ENCODE measurements at regions not wholly inside any gene's neighbourhood (a gene's known extent, or its start where the extent isn't known, plus 50 kb on each side); places are given as distances from the start of the nearest gene placed in this dataset.

DNA sequence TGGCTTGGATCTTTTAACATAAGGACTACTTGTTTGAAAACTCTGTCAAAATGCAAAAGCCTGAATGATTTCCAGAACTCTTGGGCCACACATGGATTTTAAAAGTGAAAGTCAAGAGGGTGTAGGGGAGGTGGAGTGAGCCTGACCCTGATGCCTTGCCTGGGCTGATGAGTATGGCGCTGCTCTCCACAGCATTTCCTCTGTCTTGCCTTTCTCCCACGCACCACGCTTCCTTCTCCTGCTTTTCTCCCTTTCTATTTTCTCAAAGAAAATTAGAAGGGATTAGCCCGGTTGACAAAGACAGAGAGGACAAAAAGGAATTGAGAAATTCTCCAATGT, 207.0 kb upstream of the CCDC68 start:
- no peak for DNase-seq (ENCODE audit: low spot score)

DNA sequence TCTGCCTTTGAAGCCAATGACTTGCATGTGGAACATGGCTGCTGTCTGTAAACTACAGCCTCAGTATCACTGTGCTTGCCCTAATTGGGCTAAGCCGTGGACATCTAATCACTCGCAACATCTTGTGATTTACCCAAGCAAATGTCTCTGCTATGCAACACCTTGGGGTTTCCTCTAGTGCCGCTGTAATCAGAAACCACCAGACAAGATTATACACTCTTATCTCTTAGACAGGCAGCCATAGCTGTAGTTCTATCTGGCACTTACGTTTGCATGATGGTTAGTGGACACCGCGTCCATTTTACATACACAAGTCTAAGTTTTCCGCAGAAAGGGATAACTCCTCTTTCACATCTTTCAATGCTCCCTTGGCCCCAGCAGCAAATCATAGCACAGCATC, 204.3 kb upstream of the CCDC68 start:
- no peak for DNase-seq (ENCODE audit: low spot score)

DNA sequence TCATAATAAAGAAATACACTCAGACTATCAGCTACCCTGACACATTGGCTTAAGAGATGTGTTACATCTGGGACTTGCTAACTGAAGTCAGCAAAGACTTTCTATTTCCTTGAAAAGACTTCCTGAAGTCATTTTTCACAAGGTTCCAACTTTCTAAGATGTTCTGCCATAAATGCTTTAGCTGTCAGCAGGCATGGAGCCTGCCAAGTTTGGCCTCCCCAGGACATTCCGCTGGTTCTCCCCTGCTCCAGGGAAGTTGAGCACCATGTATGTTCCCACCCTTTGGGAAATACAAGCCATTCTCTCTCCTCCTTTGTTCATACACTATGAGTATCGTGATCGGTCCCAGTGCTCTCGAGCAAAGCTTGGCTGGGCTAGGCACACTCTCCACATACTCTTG, 202.7 kb upstream of the CCDC68 start:
- no peak for DNase-seq (ENCODE audit: low spot score)

DNA sequence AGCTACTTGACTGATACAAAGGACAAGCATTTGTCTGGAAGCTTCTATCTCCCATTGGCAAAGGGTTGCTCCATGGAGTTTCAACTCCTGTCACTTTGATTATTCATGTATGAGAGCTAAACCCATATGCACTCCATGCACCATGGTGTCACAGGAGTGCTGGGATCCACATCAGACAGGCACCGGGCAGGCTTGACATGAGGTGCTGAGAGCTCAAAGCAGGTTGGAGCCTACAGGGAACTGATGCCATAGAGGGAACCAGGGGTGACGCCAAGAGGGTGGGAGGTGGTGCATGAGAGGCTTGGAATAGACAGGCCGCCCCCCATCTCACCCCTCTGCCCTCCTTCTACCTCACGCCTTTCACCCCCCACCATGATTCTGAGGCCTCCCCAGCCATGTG, 199.8 kb upstream of the CCDC68 start:
- DNase-seq (ENCODE audit: low spot score) = no peak

DNA sequence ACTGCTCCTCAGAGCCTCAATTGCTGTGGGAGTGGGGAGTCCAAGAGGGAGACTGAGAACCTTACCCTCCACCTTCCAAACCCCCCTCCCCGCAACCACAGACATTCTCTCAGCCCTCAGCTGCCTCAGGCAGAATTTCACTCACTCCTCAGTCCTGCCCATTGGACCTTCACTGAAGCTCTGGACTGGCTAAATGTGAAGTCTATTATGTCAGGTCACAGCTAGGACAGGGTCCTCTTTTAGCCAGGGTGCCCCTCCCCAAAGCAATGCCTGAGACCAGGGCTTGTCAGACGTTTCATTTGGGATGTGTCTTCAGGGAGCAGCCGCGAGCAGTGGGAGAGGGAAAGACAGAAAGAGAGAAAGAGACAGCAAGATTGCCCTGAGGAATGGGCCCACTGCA, 199.3 kb upstream of the CCDC68 start:
- DNase-seq (ENCODE audit: low spot score) = no peak

DNA sequence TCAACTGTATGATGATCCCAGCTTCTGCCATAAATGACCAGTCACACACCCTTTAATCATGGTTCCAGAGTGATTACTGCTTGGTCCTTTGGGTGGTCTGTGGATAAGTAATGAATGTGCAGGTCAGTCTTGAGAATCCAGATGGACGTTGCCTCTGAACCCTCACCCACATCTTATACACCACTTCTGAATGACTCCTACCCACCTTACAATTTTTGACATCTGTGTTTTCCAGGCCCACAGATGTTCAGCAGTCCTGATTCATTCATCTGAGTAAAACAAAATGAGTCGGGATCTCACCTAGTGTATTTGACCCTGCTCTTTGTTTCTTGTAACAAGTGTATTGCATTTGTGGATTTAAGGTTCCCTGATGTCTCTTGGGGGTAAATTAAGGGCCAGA, 194.1 kb upstream of the CCDC68 start:
- no peak for DNase-seq (ENCODE audit: low spot score)

DNA sequence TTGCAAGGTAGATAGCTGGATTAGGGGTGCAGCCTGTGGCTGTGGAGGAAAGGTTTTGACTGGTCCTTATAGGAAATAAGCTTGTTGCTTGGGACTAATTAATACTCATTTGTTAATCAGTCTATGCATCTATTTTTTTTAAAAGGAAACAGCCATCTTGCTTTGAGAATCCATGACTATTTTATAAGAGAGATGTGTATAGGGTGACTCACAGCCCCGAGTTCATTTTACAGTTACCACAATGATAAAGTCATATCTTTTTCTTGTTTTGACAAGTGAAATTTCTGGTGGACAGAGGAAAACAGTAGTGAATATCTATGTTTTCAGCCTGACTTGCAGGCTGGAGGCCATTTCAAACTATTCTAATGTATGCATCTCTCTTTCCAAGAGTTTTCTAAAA, 193.5 kb upstream of the CCDC68 start:
- DNase-seq (ENCODE audit: low spot score) = no peak

DNA sequence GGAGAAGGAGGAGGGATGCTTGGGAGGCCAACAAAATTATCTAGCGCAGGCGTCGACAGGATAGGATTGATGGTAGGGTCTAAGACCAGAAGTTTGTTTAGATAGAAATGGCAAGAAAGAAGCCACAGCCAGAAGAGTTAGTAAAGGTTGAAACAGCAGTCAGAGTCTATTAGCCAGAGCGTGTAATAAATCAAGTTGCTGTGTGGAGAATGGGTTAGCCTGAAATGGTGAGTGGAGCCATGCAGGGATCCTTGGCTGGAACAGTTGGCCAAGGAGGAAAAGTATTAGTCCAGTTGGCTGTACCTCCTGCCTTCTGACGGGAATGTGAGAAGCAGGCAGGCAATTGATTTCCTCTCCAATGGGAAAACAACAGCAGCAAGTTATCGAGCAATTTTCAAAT, 190.7 kb upstream of the CCDC68 start:
- DNase-seq (ENCODE audit: low spot score) = no peak

DNA sequence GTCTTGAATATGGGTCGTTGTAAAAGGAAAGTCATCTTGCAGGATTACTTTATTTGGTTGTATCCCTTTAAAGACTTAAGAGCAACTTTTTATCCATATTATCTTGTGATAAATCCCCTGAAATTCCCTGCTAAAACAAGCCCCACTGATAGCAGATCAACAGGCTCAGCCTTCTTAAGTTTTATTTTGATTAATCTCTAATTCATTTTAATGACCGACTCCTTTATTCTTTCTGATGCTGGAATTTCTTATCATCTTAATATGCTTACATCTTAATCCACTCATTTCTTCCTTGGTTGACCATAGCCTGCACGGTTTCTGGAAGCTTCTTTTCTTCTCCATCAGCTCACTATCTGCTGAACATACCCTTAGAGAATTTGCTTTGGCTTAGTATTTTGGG, 188.5 kb upstream of the CCDC68 start:
- no peak for DNase-seq (ENCODE audit: low spot score)

DNA sequence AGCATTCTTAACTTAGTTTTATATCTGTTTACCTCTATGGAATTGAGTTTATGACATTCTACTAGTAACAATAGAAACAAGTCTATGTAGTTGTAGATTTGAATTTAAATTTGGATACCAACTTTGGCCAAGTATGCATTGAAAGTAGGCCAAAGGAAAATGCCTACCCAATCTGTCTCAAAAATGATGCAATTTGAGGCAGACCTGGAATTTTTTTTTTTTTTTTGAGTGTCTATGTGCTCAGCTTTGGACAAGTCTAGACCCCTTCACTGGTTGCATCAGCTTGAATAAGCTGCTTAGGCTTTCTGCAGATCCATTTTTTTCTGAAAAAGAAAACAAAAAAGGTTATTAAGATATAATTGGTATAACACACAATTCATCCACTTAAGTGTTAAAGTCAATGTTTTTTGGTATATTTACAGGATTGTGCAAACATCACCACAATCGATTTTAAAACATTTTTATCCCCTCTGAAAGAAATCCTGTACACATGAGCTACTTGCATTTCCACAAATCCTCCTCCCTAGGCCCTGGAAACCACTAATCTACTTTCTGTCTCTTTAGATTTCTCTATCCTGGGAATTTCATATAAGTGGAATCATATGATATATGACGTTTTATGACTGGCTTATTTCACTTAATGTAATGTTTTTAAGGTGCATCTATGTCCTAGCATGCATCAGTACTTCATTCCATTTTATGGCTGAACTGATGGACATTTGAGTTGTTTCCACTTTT, 185.1 kb upstream of the CCDC68 start:
- no peak for DNase-seq (ENCODE audit: low spot score)

DNA sequence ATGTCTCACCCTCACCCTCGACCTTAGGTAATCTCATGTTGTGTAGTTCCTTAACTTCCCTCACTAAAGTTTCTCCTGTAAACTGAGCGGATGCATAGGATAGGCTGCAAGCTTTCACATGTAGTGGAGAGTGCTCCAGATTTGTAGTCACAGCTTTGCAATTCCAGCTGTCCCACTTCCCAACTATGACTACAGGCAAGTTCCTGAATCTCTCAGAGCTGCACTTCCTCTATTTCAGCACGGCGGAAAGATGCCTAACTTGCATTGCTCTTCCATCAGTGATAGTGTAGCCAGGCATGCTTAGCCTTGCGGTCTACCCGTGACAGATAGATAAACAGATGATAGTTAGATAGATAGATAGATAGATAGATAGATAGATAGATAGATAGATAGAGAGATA, 183.1 kb upstream of the CCDC68 start:
- DNase-seq (ENCODE audit: low spot score) = no peak

DNA sequence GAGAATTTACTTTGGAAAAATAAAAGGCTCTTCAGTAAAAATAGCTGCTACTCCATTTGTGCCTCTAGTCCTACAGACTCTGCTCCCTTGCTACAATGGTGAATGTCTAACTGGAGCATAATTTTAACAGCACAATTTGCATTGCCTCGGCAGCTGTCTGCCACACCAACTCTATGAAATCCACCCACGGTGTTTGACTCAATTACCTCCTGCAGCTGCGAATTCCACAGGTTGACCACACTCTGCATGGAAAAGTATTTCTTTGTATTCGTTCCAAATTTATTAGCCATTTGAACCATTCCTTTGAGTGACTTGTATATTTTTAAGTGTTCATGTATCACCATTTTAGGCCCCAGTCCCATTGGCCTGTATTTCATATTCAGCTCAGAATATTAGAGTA, 182.1 kb upstream of the CCDC68 start:
- no peak for DNase-seq (ENCODE audit: low spot score)

DNA sequence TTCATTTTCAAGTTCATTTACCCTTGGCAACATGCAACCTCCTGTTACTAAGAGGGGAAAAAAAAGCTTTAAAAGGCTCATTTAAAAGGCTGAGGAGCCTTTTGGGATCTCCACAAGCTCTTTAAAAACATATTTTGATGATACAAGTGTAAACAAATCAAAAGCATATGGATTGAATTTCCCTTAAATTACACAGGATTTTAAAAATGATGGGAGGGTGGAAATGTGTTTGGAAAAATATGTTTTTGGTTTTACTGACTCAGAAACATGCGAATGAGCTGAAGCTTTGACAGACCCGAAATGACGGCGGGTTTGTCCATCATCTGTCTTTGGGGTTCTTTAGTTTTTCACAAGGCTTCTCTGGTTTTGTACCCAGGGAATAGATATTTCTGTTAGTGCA, 180.6 kb upstream of the CCDC68 start:
- DNase-seq (ENCODE audit: low spot score) = no peak

DNA sequence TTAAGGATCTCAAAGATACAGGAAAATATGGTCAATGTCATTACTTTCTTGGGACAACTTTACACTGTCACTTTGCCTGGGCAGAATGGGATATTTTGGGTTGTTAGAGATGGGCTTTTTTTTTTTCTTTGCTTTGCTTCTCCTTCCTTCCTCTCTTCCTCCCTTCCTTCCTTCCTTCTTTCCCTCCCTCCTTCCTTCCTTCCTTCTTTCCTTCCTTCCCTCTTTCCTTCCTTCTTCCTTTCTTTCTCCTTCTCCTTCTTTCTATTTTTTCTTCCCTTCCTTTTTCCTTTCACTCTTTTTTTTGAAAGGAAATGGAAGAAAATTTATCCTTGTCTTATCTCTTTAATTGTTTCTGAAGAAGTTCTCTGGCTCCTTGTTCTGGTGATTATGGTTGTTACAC, 180.0 kb upstream of the CCDC68 start:
- DNase-seq (ENCODE audit: low spot score) = no peak

DNA sequence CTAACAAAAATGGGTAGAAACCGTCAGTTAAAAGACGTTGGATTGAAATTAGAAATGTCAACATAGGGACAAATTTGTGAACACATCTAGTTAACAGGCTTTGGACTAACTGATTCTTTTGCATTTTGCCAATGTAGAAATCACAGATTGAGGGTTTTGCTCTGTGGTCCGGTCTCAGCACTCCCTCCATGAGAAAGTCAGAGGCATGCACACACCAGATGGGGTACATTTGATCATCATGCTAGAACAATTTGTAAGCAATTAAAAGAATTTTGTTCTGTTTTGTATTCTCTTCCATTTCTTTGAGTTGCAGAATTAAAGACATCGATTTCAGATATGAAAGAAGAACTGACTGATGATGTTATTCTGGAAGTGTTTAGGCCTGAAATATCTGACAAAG, 179.1 kb upstream of the CCDC68 start:
- no peak for DNase-seq (ENCODE audit: low spot score)

DNA sequence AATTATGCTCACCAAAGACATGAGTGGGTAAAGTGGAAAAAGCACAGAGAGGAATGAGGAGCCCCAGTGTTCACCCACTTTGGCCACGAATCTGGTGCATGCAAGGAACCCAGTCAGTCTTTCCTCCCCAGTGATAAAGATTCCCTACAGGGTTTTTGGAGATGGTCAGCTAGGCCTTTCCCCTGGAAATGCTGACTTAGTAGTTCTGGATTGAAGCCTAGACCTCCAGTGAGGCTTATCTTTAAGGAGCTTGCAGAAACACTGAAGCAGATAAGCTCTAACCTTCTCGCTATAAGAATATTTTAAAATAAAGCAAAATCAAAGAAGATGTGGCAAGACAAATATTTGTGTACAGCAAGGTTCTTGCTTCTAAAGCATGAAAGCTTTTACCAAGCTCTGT, 178.3 kb upstream of the CCDC68 start:
- no peak for DNase-seq (ENCODE audit: low spot score)

DNA sequence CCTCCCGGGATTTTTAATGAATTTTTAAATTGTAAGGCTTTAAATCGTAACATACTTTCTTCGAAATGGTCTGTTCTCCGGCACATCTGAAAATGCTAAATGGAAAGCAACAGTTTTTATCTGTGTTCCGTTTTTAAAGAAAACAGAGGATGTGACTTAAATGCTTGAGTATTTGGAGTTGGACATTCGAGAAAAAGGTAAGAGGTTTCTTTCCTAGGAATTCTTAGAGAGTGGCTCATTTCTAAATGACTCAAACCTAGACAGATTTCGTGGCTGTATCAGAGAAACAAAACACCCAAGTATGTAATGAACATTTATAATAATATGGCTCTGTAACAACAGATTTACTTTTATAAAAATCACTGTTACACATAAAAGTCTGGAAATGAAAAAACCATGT, 177.6 kb upstream of the CCDC68 start:
- no peak for DNase-seq (ENCODE audit: low spot score)

DNA sequence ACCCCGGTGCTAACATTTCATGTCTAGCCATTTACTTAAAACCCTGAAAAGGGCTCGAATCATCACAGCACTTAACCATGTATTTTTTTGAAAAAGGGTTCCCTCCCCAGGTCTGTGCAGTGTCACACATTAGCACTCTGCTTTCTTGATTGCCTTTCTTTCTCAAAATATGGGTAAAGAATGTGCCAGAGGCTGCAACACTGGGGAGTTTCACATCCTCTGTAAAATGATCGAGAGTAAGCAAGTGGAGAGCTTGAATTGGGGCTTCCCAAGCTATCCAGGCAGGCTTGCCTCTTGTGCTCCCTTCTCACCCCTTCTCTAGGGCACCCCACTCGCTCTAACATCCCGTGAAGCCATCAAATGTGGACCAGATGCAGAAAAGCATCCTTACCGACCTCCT, 177.0 kb upstream of the CCDC68 start:
- DNase-seq (ENCODE audit: low spot score) = no peak

DNA sequence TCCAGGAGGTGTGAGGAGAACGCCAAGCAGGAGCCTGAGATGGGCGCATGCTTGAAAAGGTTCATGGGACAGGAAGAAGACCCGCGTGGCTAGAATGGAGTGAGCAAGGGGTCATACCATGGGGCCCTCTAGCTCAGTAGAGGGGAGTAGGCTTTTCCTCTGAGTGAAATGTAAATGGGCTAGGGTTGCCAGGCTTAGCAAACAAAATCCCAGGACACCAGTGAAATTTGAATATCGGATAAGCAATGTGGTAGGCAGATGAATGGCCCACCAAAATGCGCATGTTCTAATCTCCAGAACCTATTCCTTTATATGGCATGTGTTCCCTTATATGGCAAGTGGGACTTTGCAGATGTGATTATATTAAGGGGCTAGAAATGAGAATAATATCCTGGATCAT, 174.1 kb upstream of the CCDC68 start:
- no peak for DNase-seq (ENCODE audit: low spot score)

DNA sequence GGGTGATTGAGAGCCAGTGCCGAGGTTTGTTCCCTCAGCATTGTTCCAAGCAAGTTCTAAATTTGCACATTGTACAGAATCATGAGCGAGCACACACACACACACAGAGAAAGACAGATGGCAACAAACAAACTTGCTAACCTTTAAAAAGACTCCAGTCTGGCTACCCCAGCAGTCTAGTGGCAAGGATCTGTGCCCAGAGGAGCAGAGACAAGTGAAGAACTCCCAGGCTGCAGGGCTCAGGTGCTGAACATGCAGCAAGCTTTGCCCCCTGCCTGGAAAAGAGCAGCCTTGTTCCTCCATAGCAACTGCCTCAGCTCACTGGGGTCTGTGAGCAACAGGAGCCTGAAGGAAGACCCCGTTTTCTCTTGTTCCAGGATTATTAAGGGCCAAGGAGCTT, 169.2 kb upstream of the CCDC68 start:
- DNase-seq (ENCODE audit: low spot score) = no peak

DNA sequence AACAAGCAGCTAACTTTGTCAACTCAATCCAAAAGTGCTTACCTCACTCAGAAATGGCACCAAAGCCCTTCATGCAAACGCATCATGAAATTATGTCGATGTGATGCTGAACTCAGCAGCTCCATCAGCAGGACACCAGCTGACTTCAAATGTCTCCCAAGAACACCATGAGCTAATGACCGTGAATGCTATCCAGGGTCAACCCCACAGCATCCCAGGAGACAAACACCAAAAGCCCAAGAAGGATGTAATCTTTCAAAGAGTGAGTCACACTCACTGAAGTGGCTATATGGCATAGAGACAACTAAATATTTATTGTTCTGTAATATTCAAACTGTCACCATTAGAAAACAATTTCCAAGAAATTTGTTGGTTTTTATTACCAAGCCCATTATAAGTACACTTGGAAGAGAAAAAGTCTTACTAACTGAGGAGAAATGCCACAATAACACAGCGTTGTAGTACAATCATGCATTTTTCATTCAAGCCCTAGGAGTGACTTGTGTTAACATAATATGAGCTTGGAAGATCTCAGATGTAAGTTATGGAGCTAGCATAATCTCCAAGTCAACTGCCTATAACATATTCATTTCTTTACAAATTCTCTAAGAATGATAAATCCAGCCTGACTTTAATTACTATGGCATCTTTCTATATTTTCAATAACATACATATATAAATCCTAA, 165.0 kb upstream of the CCDC68 start:
- DNase-seq (ENCODE audit: low spot score) = no peak

DNA sequence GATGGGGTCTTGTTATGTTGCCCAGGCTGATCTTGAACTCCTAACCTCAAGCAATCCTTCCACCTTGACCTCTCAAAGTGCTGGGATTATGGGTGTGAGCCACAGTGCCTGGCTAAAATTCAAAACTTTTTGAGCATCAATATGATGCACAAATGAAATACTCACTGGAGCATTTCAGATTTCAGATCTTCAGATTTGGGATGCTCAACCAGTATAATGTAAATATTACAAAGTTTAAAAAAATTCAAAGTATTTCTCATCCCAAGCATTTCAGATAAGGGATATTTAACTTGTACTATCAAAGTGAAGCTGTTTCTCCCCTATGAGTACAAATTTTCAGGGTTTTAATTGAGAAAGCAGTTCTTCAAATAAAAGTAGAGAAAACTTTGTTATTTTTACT, 164.1 kb upstream of the CCDC68 start:
- no peak for DNase-seq (ENCODE audit: low spot score)

DNA sequence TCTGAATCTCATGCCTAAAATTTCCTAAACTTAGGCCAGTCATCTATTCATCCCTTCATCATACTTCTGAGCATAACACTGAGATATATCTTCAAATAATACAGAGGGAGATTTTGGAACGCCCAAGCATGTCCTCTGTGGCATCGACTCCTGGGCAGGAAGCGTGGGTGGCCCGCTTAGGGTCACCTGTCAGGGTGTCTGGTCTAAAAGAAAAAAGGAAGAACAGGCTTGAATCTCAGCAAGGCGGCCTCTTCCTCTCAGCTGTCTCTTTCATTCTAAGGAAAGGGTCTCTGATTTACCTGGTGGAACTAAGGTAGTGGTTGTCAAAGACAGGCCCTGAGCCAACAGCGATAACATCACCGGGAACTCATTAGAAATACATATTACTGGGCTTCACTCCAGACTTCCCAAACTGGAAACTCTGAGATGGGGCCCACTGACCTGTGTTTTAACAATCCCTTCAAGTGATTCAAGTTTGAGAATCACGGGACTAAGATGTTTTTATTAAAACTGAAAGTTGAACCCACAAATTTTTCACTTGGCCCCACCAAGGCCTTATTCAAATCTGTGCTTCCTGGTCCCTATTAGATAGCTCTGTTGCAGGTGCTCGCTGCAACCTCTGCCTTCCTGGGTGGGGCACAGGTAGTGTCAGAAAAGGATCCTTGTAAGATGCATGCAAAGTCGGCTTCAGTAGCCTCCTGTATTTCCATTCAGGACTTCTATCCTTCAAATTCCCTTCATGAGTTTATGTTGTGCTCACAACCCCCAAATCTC, 162.3 kb upstream of the CCDC68 start:
- no peak for DNase-seq (ENCODE audit: low spot score)

DNA sequence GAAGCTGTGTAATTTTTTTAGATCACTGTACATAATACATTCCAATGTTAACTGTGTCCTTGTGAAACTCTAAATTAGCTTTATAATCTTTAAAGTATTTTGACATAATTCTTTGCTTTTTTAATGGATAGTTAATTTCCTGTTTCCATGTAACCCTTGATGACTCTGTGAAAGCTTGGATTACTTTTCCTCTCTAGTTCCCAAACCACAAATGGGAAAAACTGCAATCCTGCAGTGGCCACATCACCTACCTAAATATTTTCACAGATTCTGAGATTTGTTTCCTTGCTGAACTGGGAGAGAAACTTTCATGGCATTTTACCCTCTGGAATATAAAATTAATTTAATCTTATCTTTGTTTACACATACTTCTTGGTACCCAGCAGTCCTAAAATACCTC, 161.6 kb upstream of the CCDC68 start:
- no peak for DNase-seq (ENCODE audit: low spot score)

Measured in germinal center (tissue), 1 donor.